ENCODE measurements at regions not wholly inside any gene's neighbourhood (a gene's known extent, or its start where the extent isn't known, plus 50 kb on each side); places are given as distances from the start of the nearest gene placed in this dataset.
A peak's percentile ranks its signal among the peaks of the same experiment; 100 is the strongest.

DNA sequence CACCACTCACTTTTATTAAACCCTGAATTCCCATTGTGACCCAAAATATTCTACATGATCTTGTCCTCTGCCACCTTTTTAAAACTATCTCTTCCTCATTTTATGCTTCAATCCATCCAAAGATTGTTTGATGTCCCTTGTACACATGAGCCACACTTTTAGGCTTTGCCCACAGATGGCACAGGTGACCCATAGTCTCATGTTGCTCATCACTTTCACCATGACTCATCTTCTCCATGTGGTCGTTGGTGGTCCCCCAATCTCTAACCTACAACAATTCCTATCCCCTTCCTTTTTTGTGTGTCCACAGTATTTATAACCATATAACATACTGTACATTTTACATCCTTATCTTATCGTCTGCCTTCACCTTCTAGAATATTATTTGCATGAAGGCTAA is 271.5 kb upstream of the ZWINT start:
- Histone ChIP-seq H3K4me1 (no peaks in the 10 kb centered on the region), H3K4me3 (no peak overlapping the region), H3K9me3 (peaks cover 0 to 12% (median 2%) of the 10 kb centered on the region in 4 donors), H3K36me3 (no peaks in the 10 kb centered on the region), H3K27ac (no peak overlapping the region), H3K27me3 (no peaks in the 10 kb centered on the region)
- 50 to 67% (median 60%) methylated on average over 2 of the region's 2 CpGs for WGBS, 5 donors
- intact Hi-C loops (cut with DNase I; ENCODE audit: low total_unique reads), result no loop called here
- no peak for DNase-seq
- TF ChIP-seq EP300 (IDR thresholded peaks at IDR 0.05), result no peak
- TF ChIP-seq POLR2A (IDR thresholded peaks at IDR 0.05), result no peak
- TF ChIP-seq, protein P1, sequence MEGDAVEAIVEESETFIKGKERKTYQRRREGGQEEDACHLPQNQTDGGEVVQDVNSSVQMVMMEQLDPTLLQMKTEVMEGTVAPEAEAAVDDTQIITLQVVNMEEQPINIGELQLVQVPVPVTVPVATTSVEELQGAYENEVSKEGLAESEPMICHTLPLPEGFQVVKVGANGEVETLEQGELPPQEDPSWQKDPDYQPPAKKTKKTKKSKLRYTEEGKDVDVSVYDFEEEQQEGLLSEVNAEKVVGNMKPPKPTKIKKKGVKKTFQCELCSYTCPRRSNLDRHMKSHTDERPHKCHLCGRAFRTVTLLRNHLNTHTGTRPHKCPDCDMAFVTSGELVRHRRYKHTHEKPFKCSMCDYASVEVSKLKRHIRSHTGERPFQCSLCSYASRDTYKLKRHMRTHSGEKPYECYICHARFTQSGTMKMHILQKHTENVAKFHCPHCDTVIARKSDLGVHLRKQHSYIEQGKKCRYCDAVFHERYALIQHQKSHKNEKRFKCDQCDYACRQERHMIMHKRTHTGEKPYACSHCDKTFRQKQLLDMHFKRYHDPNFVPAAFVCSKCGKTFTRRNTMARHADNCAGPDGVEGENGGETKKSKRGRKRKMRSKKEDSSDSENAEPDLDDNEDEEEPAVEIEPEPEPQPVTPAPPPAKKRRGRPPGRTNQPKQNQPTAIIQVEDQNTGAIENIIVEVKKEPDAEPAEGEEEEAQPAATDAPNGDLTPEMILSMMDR (IDR thresholded peaks at IDR 0.05), result no peak
- no peak for TF ChIP-seq POLR2AphosphoS5 (IDR thresholded peaks at IDR 0.05)

DNA sequence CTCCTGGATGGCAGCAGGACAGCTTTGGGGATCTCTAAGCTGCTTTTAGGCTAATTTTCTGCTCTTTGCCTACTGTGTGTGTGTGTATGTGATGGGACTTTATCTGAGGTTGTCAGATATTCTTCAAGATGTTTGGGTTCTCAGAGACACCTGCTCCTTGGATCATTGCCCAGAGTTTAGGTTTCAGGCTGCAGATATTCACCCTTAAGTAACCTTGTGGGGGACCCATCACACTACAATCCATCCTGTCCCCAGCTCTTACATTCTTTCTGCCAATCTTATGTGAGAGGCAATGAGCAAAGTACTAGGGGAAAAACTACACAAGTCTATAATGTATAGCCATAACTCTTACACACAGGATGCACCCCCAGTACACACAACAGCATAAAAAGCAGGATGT is 263.0 kb upstream of the ZWINT start:
- no peak overlapping the region for H3K27ac ChIP-seq
- TF ChIP-seq, protein P1 (IDR thresholded peaks at IDR 0.05), result no peak
- TF ChIP-seq POLR2AphosphoS5 (IDR thresholded peaks at IDR 0.05) (no peak), EP300 (IDR thresholded peaks at IDR 0.05) (no peak), POLR2A (IDR thresholded peaks at IDR 0.05) (no peak)
- no peaks in the 10 kb centered on the region for H3K9me3 ChIP-seq
- H3K27me3 ChIP-seq, result no peaks in the 10 kb centered on the region
- no peaks in the 10 kb centered on the region for H3K36me3 ChIP-seq
- no peak overlapping the region for H3K4me3 ChIP-seq
- no peaks in the 10 kb centered on the region for H3K4me1 ChIP-seq
- DNase-seq, result no peak
- intact Hi-C loops (cut with DNase I; ENCODE audit: low total_unique reads), result no loop called here

- no peak overlapping the region for H3K27ac ChIP-seq
- H3K36me3 ChIP-seq, result no peaks in the 10 kb centered on the region
- DNase-seq, result peak in 1 of 2 donors; percentile 7
- no peak for TF ChIP-seq POLR2A (IDR thresholded peaks at IDR 0.05)
- TF ChIP-seq EP300 (IDR thresholded peaks at IDR 0.05), result no peak
- no peak for TF ChIP-seq POLR2AphosphoS5 (IDR thresholded peaks at IDR 0.05)
- TF ChIP-seq, protein P1 (IDR thresholded peaks at IDR 0.05), result no peak
- H3K27me3 ChIP-seq, result no peaks in the 10 kb centered on the region
- H3K4me1 ChIP-seq, result no peaks in the 10 kb centered on the region
- intact Hi-C loops (cut with DNase I; ENCODE audit: low total_unique reads), result no loop called here
- no peaks in the 10 kb centered on the region for H3K9me3 ChIP-seq
- no peak overlapping the region for H3K4me3 ChIP-seq
- WGBS, 5 donors, result 19 to 31% (median 20%) methylated on average over 2 of the region's 2 CpGs
Measured at GRCh38 chr10:56623064-56623463, 262.0 kb upstream of the ZWINT start.

- Histone ChIP-seq H3K4me3 (peak overlapping the region in 3 of 4 donors; percentile 11 to 19 (median 19)), H3K9me3 (no peaks in the 10 kb centered on the region), H3K27me3 (no peaks in the 10 kb centered on the region), H3K36me3 (no peaks in the 10 kb centered on the region), H3K4me1 (no peaks in the 10 kb centered on the region), H3K27ac (no peak overlapping the region)
- no peak for TF ChIP-seq POLR2A (IDR thresholded peaks at IDR 0.05)
- TF ChIP-seq, protein P1 (IDR thresholded peaks at IDR 0.05), result no peak
- TF ChIP-seq POLR2AphosphoS5 (IDR thresholded peaks at IDR 0.05), result no peak
- TF ChIP-seq EP300 (IDR thresholded peaks at IDR 0.05), result no peak
- DNase-seq, result peak in 1 of 2 donors; percentile 14
- 65 to 79% (median 68%) methylated on average over 2 of the region's 2 CpGs for WGBS, 5 donors
- intact Hi-C loops (cut with DNase I; ENCODE audit: low total_unique reads), result no loop called here
Measured at GRCh38 chr10:56622335-56622973, 261.4 kb upstream of the ZWINT start.

Measured in stomach (tissue), 8 donors.